HG03432 (cell line): ENCODE measurements at regions not wholly inside any gene's neighbourhood (a gene's known extent, or its start where the extent isn't known, plus 50 kb on each side); places are given as distances from the start of the nearest gene placed in this dataset.
"Not testable (repeated sequence)": the region's sequence is repeated elsewhere in the genome, so short reads cannot be mapped to it uniquely, and the experiment has no call there.

Experiments used
- ATAC-seq: cut with Tn5 transposase; IDR thresholded peaks from one replicate; pipeline ENCODE4 v1.9.1; 2021; ENCODE audit warnings: mild to moderate bottlenecking, moderate library complexity; ENCODE audit not compliant: unreplicated experiment

DNA sequence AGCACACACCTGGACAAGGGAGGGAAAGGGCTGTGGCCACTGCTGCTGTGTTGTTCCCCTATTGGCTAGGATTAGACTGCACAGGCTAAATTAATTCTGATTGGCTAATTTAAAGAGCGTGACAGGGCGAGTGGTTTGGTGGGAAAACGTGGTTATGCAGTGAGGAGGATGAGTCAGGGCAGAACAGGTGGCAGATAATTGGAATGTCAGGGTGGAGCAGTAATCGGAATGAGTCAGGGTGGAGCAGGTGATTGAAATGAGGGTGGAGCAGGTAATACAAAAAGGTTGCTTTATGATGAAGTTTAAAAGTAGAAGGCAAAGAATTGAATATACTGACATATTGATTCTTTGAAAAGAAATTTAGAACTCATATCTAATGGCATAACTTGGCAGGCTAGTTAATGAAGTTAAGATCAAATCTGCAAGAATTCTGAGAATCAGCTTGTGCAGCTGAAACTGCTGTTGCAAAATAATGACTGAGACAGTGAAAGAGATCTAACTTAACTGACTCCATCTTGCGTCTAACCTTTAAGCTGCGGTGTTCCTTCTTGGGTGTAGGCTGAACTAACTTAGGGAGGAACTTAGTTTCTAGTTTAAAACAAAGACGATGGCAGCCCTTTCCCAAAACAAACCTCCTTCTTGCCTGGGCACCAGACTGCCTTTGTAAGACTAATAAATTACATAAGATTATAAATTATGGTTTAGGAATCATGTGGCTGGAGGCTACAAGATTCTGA is 174.3 kb downstream of the UTP18 start:
- ATAC-seq, result no peak

DNA sequence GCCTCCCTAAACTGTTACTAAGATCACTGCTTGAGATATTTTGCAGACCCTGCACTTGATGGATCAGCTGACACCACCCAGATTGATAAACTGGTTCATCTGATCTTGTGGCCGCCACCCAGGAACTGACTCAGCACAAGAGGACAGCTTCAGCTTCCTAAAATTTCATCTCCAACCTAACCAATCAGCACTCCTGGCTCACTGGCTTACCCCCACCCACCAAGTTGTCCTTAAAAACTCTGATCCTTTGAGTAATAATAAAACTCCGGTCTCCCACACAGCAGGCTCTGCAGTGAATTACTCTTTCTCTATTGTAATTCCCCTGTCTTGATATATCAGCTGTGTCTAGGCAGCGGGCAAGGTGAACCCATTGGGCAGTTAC is 174.8 kb downstream of the UTP18 start:
- no peak for ATAC-seq

DNA sequence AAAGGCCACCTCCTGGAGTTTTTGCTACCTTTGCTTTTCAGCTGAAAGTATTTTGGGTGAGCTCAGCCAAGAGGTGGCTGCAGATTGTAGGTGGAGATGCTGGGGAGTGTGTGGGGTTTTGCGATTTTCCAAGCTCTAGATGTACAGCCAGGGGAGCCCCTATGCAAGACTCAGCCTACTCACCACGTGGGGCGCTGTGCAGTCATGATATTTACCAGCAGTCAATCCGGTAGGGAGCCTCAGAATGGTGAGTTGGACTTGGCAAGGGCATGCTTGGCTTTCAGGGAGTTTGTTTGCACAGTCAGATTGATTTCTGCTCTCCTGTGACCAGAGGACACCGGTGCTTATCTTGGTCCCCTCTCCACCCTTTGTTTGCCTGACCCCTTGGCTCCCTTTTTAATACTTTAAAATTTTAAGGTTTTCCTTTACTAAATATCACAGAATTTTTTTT is 175.3 kb downstream of the UTP18 start:
- ATAC-seq, result peak; percentile 63

DNA sequence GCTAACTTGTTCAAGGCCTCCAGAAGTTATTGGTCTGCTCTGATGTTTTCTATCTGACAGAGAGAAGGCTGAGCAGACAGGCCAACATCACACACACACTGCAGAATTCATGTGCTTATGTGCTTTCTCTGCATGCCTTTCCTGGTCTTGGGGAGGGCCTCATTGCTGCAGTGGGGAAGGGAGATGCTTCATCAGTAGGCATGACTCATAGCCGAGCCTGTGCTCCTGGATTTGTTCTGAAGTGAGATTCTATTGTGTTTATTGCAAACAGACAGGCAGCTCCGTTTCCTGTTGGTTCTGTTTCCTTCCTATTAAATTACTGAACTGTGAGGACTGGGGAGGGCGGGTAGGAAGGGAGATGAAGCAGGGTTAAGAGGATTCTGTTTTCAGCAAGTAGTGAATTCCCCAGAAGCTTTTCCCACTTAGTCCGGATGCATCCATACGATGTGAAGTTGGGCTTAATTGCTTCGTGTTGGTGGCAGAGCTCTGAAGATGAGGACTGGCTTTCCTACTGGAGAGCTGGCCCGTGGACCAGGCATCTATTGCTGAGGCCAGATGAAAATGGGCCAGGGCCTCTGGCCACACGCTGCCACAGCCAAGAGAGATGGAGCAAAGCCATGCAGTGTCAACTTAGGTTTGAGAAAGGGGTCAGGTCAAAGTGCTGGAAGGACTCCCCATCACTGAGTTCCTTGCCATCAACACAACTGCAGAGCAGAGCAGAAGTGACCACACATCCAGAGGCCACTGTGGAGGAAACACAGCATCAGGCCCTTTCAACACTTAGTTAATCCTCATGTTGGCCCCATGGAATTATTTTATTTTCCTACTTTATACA is 179.3 kb downstream of the UTP18 start:
- ATAC-seq, result no peak

DNA sequence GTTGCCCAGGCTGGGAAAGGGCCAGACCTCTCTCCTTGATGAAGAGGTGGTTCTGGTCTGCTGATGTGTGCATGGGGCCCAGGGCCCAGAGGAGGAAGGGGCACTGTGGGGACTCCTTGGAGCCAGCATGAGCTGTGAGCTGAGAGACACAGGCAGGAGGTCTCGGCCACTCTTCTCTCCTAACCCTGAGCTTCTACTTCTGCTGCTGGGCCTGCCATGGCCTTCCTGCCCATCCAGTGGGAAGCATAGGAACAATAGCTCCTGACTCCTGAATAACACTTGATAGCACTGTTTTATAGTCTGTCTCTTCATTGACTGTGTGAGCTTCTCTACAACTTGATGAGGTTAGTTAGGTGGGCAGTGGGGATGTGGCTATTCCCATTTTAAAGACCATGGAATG is 181.1 kb downstream of the UTP18 start:
- no peak for ATAC-seq

DNA sequence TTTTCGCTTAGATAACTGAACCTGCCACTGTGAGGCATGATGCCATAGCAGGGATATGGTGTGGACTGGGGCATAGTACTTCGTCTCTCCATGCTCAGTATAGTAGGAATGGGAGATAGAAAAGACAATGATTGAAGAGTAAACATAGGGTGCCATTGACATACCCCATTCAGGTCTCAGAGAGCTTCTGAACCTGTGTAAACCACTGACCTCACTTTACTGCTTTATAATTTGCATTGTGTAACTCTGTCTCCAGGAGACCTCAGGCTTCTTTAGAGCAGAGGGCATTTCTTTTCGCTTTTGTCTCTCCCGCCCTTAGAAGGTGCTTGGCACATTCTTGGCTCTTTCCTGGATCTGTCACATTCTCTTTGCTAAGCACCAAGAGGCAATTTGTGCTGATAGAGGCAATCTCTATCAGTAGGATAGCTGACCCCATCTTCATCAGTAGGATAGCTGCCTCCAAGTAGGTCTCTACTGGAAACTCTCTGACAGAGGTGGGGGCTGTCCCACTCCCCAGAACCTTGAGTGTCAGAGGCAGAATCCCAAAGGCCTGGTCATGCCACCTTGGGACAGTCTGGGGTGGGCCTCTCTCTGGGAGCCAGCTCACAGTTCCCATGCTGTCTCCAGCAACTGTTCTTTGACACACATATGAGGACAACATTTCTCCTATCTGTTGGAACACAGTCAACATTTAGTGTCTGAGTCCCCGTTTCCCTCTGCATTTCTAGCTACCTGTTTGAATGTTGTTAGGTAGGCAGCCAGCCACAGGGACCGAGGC is 181.9 kb downstream of the UTP18 start:
- ATAC-seq, result no peak

GRCh38 chr17:51443646-51444045 is 183.3 kb downstream of the UTP18 start:
- ATAC-seq, result no peak

DNA sequence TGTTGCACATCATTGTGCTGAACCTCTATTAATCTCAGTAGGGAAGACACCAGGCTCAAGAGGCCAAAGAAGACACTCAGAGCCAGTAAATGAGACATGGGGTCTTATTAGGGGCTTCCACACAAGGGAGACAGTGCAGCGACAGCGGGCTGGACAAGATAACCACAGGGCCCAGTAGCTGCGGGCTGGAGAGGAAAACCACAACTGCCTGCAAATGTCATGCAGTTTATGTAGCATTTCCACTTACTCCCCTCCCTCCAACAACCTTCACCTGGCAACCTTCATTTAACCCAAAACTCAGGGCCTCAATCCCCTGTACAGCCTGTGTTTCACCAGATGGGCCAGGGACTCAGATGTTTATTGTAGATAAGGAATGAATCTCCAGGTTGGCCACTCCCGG is 185.6 kb downstream of the UTP18 start:
- no peak for ATAC-seq

DNA sequence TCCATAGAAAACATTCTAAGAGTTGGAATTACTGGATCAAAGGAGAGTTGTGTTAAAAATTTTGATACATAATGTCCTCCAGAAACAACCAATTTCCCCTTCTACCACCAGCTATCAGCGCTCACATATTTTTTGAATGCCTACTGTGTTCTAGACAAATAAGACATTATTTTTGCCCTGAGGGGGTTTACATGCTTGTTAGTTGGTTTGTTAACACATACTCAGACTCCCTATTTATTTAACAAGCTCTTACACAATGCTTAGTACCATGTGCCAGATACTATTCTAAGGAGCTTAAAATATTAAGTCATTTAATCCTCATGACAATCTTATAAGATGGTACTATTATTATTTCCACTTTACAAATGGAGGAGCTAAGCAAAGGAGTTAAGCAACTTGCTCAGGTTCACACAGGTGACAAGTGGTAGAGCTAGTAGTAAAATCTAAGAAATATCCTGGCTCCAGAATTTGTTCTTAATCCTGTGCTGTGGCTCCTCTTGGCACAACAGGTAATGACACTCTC is 194.2 kb downstream of the UTP18 start:
- no peak for ATAC-seq

GRCh38 chr17:51455211-51455610 is 194.9 kb downstream of the UTP18 start:
- no peak for ATAC-seq

DNA sequence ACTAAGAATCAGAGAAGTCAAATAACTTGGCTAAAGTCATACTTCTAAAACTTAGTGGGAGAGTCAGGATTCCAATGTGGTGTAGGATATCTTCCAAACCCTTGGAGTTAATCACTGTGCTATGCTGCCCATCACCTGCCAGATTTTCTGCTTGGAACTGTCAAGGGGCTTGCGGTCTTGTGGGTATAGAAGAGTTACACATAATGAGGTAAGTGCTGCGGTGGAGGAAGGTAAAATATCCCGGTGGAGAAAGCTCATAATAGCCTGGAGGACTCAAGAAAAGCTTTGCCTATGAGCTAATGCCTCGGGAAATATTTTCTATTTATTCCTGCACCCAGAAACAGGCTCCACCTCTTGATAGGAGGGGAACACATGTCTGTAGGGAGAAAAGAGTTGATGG is 195.6 kb downstream of the UTP18 start:
- ATAC-seq, result no peak

GRCh38 chr17:51456942-51457341 is 196.6 kb downstream of the UTP18 start:
- ATAC-seq, result no peak

DNA sequence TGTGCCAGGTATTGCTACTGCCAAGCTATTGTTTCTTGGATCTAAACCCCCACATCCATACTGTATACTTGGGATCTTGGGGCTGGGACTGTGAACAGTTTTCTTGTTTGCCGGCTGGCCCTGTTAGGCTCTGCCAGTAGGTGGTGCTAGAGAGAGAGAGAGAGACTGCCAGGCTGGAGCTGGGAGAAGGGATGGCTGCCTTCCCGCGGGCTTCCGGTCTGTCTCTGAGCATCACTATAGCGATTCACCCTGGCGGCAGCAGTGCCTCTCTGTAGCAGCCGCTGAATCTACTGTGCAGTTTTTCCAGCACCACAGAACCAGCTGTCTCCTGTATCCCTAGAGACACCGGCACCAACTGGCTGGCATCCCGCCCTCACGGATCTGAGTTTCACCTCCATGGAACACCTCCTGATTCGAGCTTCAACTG is 201.2 kb downstream of the UTP18 start:
- ATAC-seq, result peak; percentile 71

DNA sequence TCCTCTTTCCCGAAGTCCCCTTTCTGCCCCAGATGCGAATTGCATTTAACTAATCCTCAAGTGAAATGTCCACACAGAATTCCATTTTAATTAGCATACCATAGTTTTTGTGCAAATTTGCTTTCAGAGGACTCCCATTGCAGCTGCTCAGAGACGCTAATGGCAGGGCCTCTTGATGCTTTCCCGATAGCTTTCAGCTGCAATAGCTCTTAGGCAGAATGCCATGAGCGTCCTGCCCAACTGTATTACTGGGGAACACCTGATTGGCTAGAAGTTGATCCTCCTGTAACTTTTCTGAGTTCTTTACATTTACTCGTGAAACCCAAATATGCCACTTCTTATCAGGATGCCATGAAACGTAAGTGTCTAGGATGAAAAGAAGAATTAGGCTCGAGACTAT is 203.0 kb downstream of the UTP18 start:
- ATAC-seq, result no peak

GRCh38 chr17:51467336-51467735 is 207.0 kb downstream of the UTP18 start:
- no peak for ATAC-seq

- ATAC-seq, result no peak
Measured at GRCh38 chr17:51472670-51473205, 212.4 kb downstream of the UTP18 start.

- ATAC-seq, result no peak
Measured at GRCh38 chr17:51474764-51475163, 214.4 kb downstream of the UTP18 start.

GRCh38 chr17:51475730-51476129 is 215.4 kb downstream of the UTP18 start:
- ATAC-seq, result no peak

DNA sequence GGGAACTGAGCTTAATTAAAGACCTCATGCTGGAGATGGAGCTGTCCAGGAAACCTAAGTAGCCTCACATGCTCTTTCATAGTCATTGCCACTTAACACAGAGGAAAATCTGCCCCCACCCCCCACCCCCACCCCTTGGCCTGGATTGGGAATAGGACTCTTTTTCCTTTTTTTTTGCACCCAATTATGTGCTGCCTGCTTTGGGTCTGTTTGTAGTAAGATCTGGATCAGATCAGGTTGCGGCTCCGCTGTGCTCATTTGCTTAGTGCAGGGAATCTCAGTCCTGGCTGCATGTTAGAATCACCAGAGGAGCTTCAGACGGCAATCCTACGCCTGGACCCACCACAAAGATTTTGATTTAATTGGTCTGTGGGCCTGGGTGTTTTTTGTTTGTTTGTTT is 219.0 kb downstream of the UTP18 start:
- no peak for ATAC-seq

GRCh38 chr17:51481370-51481769 is 221.0 kb downstream of the UTP18 start:
- ATAC-seq, result no peak

DNA sequence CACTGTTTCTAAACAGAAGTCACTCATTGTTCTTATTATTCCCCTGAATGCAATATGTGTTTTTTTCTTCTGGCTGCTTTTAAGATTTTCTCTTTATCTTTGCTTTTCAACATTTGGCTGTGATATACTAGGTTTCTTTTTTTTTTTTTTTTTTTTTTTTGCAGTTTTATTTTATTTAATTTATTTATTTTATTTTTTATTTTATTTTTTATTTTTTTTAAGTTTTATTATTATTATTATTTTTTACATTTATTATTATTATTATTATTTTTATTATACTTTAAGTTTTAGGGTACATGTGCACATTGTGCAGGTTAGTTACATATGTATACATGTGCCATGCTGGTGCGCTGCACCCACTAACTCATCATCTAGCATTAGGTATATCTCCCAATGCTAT is 221.9 kb downstream of the UTP18 start:
- ATAC-seq, result not testable (repeated sequence)
